Stimulated activated CD4-positive, alpha-beta T cell treated with anti-CD3 and anti-CD28 coated beads, Interleukin-12 subunit alpha, Interleukin-12 subunit beta, amount 100 ng/mL, for 48 hours (primary cell): ENCODE measurements at regions not wholly inside any gene's neighbourhood (a gene's known extent, or its start where the extent isn't known, plus 50 kb on each side); places are given as distances from the start of the nearest gene placed in this dataset.

Source experiments
- DNase-seq, 3 donors: peaks; one replicate each; pipeline ENCODE4 v3.0.0-alpha.2; 2020; ENCODE audit warnings: low read depth in 2 of 3, low spot score in 1 of 3

- DNase-seq, result no peak
Observed at GRCh38 chr18:75507636-75508035, 80.1 kb upstream of the SMIM21 start.

GRCh38 chr18:75506913-75507312 is 79.4 kb upstream of the SMIM21 start:
- DNase-seq, result no peak

- no peak for DNase-seq
Observed at GRCh38 chr18:75504469-75504868, 77.0 kb upstream of the SMIM21 start.

- DNase-seq, result no peak
Observed at GRCh38 chr18:75503615-75504014, 76.1 kb upstream of the SMIM21 start.

GRCh38 chr18:75502286-75502685 is 74.8 kb upstream of the SMIM21 start:
- no peak for DNase-seq

GRCh38 chr18:75500545-75500944 is 73.0 kb upstream of the SMIM21 start:
- DNase-seq, result no peak

GRCh38 chr18:75497576-75498235 is 70.2 kb upstream of the SMIM21 start:
- no peak for DNase-seq

- DNase-seq, result no peak
Observed at GRCh38 chr18:75496151-75496550, 68.6 kb upstream of the SMIM21 start.

- DNase-seq, result no peak
Observed at GRCh38 chr18:75492852-75493251, 65.3 kb upstream of the SMIM21 start.

- DNase-seq, result no peak
Observed at GRCh38 chr18:75491361-75491760, 63.9 kb upstream of the SMIM21 start.

- DNase-seq, result no peak
Observed at GRCh38 chr18:75489493-75490190, 62.1 kb upstream of the SMIM21 start.

- DNase-seq, result no peak
Observed at GRCh38 chr18:75483662-75484061, 56.2 kb upstream of the SMIM21 start.

GRCh38 chr18:75482880-75483279 is 55.4 kb upstream of the SMIM21 start:
- DNase-seq, result no peak

GRCh38 chr18:75480487-75480886 is 53.0 kb upstream of the SMIM21 start:
- no peak for DNase-seq

GRCh38 chr18:75478996-75479880 is 51.7 kb upstream of the SMIM21 start:
- peak in 1 of 3 donors; percentile 11 for DNase-seq

GRCh38 chr18:75477900-75478299 is 50.4 kb upstream of the SMIM21 start:
- DNase-seq, result no peak
